Activated CD4-positive, alpha-beta T cell treated with anti-CD3 and anti-CD28 coated beads for 4 hours (primary cell): ENCODE measurements at regions not wholly inside any gene's neighbourhood (a gene's known extent, or its start where the extent isn't known, plus 50 kb on each side); places are given as distances from the start of the nearest gene placed in this dataset.
A peak's percentile ranks its signal among the peaks of the same experiment; 100 is the strongest.
"Not testable (repeated sequence)": the region's sequence is repeated elsewhere in the genome, so short reads cannot be mapped to it uniquely, and the experiment has no call there.

ENCODE experiments used
- DNase-seq, 2 donors: peaks; one replicate each; pipeline ENCODE4 v3.0.0-alpha.2; 2020

DNA sequence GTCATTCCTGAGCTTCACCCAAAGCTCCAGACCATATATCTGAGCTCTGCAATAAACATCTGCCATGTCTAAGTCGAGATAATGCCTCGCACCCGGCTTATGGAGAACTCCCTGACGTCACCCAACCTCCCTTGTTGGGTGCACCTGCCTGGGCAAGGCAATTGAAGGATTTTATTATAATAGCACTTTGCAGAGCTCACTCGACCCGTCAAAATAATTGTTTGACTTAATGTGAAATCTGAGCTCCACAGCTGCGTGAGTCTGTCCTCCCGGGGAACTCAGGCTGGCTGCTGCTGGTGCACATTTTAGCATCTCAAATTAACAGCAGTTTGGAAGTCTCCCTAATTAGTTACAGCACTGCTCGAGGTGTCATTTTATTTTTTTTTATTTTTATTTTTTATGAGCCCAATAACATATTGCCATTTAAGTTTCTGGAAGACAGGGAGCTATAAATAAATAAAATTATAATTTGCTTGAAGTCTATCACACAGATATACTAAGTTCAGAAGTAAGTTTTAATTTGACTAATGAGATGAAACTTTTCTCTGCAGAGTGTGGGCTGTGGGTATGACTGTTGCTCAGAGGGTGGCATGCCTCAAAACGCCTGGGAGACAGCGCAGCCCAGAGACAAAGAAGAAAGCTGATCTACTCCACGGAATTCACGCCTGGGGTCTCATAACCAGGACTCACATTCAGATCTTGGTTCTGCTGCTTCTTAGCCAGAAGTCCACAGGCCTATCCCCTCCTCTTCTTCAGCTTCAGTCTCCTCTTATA is 401.4 kb upstream of the C16orf82 start:
- DNase-seq, result no peak

- no peak for DNase-seq
These were observed 400.2 kb upstream of the C16orf82 start for GRCh38 chr16:26666486-26666885.

DNA sequence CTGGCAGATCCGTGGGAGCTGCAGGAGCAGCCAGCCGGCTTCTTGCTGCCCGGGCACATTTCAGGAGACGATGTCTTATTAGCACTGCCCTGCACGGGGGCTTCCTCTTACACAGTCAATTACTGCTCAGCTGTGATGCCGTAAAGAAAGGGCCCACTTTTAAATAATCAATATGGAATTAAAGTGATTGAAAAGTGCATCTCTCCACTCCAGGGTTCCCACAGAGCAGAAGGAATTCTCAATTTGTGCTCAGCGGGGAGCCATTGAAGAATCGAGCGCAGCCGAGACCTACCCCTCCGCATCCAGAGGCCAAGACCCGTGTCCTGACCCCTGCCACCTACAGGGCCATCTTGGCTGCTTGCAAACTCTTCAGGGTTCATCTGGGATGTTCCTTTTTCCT is 399.4 kb upstream of the C16orf82 start:
- DNase-seq, result no peak

GRCh38 chr16:26668026-26668425 is 398.7 kb upstream of the C16orf82 start:
- no peak for DNase-seq

DNA sequence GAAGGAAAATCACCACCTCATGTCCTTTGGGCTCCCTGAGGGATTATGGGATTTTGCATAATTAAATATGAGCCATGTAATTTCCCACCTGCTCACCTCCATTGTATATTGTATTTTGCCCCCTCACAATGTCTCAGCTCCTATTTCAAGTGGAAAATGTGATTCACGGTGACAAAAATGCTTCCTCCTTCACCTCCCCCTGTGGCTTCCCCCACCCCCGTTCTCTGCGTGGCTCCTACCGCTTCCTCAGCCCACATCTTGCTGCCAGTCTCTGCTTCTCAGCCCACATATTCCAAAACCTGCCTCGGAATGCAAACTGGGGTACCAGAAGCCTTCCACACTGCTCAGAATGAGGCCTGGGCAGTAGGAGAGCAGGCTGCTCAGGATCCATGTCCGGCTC is 394.5 kb upstream of the C16orf82 start:
- peak; percentile 32 to 38 for DNase-seq

GRCh38 chr16:26673011-26673410 is 393.7 kb upstream of the C16orf82 start:
- DNase-seq, result no peak

- no peak for DNase-seq
These were observed 386.1 kb upstream of the C16orf82 start for GRCh38 chr16:26680671-26681070.

DNA sequence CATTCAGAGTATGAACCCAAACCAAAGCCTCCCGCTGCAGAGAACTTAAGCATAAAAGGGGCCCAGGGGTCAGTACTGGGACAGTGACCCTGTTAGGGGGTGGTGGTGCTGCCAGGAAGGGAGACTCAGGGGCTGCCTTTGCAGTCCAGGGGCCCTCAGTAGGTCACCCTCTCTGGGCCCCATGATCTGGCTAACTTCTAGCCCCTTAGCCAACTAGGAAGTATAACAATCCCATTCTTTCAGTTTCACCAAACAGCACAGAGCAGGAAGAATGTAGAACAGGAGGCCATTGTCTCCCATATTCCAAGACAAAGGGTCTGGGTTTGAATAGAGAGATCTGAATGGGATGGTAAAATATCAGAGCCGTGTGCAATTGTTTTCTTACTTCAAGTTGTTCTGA is 378.6 kb upstream of the C16orf82 start:
- no peak for DNase-seq

- DNase-seq, result no peak
These were observed 378.0 kb upstream of the C16orf82 start for GRCh38 chr16:26688699-26689098.

DNA sequence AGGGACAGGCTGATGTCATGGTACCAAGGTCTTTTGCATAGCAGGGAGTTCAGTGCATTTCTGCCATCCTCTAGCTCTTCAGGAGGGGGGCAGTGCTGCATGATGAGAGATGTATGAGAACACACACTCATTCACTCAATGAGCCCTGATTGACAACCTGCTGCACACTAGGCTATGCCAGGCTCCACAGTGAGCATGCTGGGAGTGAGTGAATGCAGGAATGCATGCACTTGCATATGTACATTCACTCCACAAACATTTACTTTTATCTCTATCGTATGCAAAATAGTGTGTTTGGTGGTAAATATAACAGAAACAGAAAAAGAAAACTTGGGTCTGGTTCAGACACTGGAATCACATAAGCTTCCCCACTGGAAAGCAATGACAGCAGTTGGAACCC is 374.1 kb upstream of the C16orf82 start:
- no peak for DNase-seq

GRCh38 chr16:26697807-26698206 is 368.9 kb upstream of the C16orf82 start:
- DNase-seq, result no peak

GRCh38 chr16:26700250-26700649 is 366.5 kb upstream of the C16orf82 start:
- DNase-seq, result no peak

DNA sequence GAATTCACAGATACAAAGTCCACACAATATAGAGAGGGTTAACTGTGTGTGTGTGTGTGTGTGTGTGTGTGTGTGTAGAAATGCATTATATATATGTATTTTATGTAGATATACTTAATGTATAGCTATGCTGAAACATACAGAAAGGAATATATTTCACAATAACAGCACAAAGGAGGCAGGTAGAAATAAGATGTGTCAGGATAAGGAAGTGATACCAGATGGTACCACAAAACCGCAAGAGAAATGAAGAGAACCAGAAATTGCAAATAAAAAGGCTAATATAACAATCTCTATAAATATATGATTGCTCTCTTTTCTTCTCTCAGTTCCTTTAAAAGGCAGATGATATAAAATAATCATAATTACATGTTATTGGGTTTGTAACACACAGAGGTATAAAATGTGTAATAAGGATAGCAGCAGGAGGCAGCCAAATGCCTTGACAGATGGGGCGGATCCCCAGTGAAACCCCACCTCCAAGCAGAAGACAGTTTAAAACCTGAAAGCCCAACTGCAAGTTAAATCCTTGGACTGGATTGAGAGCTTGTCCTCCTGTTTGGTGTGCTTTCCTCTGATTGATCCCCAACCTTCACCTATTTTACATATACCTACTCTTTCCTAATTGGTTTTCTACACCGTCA is 365.4 kb upstream of the C16orf82 start:
- no peak for DNase-seq

DNA sequence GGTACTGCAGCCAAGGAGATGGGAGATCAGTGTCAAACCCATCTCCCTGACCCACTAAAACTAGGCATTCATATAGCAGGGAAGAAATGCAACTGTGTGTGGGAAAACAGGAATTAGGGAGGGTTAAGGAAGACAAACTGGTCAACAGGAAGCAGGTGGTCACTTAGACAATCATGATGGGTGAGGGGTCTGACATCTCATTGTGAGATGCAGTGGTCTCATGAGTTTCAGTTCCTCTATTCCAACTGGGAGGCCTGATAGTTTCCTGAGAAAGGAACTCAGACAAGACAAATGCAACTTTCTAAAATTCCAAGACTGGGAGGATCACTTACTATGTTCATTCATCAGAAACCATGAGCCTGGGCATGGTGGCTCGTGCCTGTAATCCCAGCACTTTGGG is 361.4 kb upstream of the C16orf82 start:
- no peak for DNase-seq

DNA sequence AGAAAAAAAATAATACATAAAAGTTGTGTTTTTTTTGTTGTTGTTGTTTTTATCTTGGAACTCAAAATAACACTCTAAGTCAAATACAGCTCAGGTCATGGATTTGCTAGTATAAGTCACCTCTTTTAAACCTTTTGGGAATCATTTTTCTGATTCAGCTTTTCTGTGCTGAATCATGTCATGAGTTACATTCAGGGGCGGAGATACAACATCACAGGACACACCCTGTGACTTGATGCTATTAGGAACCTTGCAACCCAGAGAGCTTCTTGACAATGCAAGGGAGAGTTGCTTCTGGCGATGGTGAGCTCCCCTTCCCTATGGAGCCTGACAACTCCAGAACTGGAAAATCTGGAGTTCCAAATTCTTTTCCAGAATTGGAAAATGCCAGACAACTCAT is 358.3 kb upstream of the C16orf82 start:
- no peak for DNase-seq

DNA sequence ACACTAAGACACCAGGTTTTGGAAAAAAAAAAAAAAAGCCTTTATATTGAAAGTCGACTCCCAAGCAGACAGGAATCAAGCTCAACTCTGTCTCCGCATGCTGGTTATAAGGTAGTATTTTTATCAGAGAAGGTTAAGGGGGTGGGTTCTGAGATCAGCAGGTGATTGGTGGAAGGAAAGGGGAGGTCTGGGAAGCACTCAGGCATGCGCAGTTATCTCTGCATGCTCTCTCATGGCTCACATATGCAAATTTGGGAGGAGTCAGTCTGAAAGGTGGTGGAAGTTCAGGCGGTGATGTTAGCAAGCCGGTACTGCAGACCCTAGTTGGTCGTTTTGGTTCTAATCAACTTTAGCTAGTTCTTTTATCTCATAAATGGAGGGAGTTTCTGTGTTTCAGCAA is 357.6 kb upstream of the C16orf82 start:
- no peak for DNase-seq

GRCh38 chr16:26709754-26710153 is 357.0 kb upstream of the C16orf82 start:
- no peak for DNase-seq

DNA sequence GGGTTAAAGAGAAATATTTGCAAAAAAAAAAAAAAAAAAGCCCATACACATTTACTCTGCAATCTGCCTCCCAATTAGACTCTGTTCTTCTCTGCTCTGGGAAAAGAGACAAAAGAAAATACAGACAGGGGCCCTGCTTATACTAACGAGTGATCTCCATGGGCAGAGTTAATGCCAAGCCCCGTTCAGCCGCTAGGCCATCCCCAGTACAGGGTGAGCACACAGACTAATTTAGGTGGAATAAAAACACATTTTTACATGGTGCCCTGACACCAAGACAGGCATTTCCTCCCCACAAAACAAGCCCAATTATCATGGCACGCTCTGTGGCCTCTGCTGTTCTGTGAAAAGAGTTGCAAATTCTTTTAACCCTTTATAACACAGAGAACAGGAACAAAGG is 356.3 kb upstream of the C16orf82 start:
- DNase-seq, result no peak

DNA sequence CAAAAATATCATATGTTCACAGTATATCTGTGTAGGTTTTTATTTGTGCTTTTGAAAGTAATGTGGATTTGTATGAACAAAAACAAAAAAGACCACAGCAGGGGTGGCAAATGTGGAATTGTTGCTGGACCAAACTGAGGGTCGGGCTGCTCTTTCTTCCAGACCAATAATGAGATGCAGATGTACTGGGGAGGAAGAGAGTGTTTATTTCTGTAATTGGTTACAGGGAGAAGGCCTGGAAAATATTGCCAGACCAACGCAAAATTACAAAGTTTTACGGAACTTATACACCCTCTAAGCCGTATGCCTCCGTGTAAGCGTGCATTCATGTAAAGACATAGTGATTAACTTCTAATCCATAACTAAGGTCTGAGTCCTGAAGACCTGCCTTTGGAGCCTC is 353.9 kb upstream of the C16orf82 start:
- DNase-seq, result no peak

DNA sequence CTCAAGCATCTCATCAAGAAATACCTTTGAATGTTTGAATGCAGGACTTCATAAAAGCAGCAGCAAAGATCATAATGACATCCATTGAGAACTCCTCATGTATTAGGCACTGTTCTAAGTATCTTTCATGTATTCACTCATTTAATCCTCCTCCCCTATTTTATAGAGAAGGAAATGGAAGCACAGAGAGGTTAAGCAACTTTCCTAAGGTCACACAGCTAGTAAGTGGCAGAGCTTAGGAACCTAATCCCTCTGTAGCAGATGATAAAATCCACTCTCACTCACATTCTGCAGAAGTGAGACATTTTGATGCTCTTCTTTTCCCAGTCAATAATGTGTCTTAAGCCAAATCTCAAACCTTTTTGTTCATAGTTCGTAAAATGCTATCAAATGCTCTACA is 350.8 kb upstream of the C16orf82 start:
- no peak for DNase-seq

GRCh38 chr16:26717826-26718225 is 348.9 kb upstream of the C16orf82 start:
- DNase-seq, result no peak

DNA sequence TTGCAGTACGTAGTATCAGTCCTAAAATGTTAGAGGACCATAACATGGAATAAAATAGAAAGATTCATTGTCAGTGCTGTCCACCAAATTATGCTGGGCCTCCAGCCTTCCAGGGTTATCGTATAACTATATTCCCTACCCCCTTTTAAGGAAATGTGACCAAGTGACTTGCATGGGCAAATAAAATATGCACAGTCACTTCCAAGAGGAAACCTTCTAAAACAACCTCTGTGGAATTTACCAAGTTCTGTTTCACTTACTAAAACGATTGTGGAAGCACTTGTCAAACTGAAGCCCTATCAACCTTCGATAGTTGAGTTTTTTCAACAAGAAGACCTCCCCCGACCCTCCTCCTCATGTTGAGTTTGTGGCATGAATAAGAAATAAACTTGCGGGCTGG is 345.4 kb upstream of the C16orf82 start:
- DNase-seq, result no peak

GRCh38 chr16:26721957-26722356 is 344.8 kb upstream of the C16orf82 start:
- not testable (repeated sequence) for DNase-seq

DNA sequence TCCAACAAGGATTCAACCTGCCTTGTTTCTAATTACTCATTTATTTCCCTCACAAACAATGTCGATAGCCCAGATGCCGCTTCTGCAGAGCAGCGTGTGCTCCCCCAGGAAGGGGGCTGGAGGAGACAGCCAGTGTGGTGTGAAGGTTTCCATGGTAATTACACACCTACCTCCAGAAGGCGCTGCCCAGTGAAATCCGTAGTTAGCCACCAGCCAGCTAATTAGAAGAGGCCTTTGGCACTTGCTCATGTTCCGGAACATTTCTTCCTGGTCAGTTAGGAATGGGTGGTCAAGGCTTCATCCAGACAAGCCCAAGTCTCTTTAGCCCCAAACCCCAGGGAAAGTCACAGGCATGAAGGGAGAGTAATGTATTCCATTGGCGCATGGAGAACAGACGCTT is 342.5 kb upstream of the C16orf82 start:
- DNase-seq, result no peak

DNA sequence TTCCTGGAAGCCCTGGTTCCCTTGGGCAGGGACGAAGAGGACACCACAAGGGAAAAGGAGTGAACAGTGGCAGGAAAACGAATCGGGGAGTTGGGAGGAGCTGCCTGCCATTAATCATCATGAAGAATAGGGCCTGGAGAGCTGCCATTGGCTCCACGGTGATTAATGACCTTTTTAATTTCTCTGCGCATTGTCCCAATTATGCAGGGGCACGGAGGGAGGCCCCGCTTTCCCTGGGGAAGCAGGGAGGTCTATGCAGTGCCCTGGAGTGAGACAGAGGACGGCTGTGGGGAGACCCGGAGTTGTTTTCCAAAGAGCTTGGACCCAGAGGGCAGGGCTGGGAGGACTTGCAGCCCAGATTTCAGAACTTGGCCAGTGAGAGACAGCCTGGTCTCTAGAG is 338.9 kb upstream of the C16orf82 start:
- DNase-seq, result no peak
